CD4-positive, alpha-beta T cell treated with Interleukin-2 at 100 ng/mL for 4 hours (primary cell): ENCODE measurements at regions not wholly inside any gene's neighbourhood (a gene's known extent, or its start where the extent isn't known, plus 50 kb on each side); places are given as distances from the start of the nearest gene placed in this dataset.
A peak's percentile ranks its signal among the peaks of the same experiment; 100 is the strongest.

Experiments used
- DNase-seq: peaks from one replicate; pipeline ENCODE4 v3.0.0-alpha.2; 2020; ENCODE audit warnings: low spot score

- no peak for DNase-seq
Observed at GRCh38 chr13:73934771-73935170, 199.4 kb downstream of the KLF12 start.

GRCh38 chr13:73934215-73934641 is 200.0 kb downstream of the KLF12 start:
- DNase-seq = no peak

GRCh38 chr13:73933795-73934194 is 200.4 kb downstream of the KLF12 start:
- DNase-seq = no peak

GRCh38 chr13:73932091-73932490 is 202.1 kb downstream of the KLF12 start:
- peak; percentile 26 for DNase-seq

- DNase-seq = no peak
Observed at GRCh38 chr13:73929287-73929932, 204.8 kb downstream of the KLF12 start.

- no peak for DNase-seq
Observed at GRCh38 chr13:73924607-73925006, 209.6 kb downstream of the KLF12 start.

GRCh38 chr13:73922493-73923393 is 211.5 kb downstream of the KLF12 start:
- DNase-seq = no peak

- no peak for DNase-seq
Observed at GRCh38 chr13:73918691-73919090, 215.5 kb downstream of the KLF12 start.

GRCh38 chr13:73913751-73914518 is 220.3 kb downstream of the KLF12 start:
- DNase-seq = no peak

GRCh38 chr13:73913079-73913740 is 221.0 kb downstream of the KLF12 start:
- DNase-seq = no peak

GRCh38 chr13:73911361-73911760 is 222.8 kb downstream of the KLF12 start:
- no peak for DNase-seq

- no peak for DNase-seq
Observed at GRCh38 chr13:73910733-73911132, 223.5 kb downstream of the KLF12 start.

- no peak for DNase-seq
Observed at GRCh38 chr13:73908809-73909208, 225.4 kb downstream of the KLF12 start.

- no peak for DNase-seq
Observed at GRCh38 chr13:73904625-73905024, 229.6 kb downstream of the KLF12 start.

GRCh38 chr13:73903561-73903960 is 230.6 kb downstream of the KLF12 start:
- DNase-seq = no peak

- no peak for DNase-seq
Observed at GRCh38 chr13:73902847-73903246, 231.4 kb downstream of the KLF12 start.

- DNase-seq = no peak
Observed at GRCh38 chr13:73902296-73902695, 231.9 kb downstream of the KLF12 start.

- no peak for DNase-seq
Observed at GRCh38 chr13:73901324-73902068, 232.7 kb downstream of the KLF12 start.

- no peak for DNase-seq
Observed at GRCh38 chr13:73900591-73900990, 233.6 kb downstream of the KLF12 start.

- DNase-seq = no peak
Observed at GRCh38 chr13:73898899-73899298, 235.3 kb downstream of the KLF12 start.

GRCh38 chr13:73898276-73898675 is 235.9 kb downstream of the KLF12 start:
- DNase-seq = no peak
